ENCODE measurements at regions not wholly inside any gene's neighbourhood (a gene's known extent, or its start where the extent isn't known, plus 50 kb on each side); places are given as distances from the start of the nearest gene placed in this dataset.

GRCh38 chr15:35311615-35312014 is 226.5 kb upstream of the NANOGP8 start:
- Histone ChIP-seq H3K4me1 (ENCODE audit: control insufficient read depth, insufficient read depth, low read depth, low read length) (no peaks in the 10 kb centered on the region), H2BK5ac (ENCODE audit: low read depth, low read length, poor library complexity, severe bottlenecking) (no peak overlapping the region), H3K27ac (ENCODE audit: low read length, poor library complexity, severe bottlenecking) (no peak overlapping the region), H3K36me3 (ENCODE audit: control insufficient read depth in 1 of 2, insufficient read depth in 2 of 2, low read depth in 1 of 2, low read length in 2 of 2) (no peaks in the 10 kb centered on the region), H2BK12ac (ENCODE audit: low read length in 2 of 2) (peak overlapping the region in 1 of 2 experiments; percentile 21), H3K27me3 (ENCODE audit: control insufficient read depth in 1 of 2, insufficient read depth in 1 of 2, low read length in 2 of 2) (no peaks in the 10 kb centered on the region), H2AFZ (ENCODE audit: low read depth, low read length) (no peak overlapping the region), H3K18ac (ENCODE audit: low read depth in 1 of 2, low read length in 2 of 2) (peak overlapping the region in 1 of 2 experiments; percentile 37), H2BK120ac (ENCODE audit: low read depth, low read length) (no peak overlapping the region), H3K4me2 (ENCODE audit: low read length, poor library complexity, severe bottlenecking) (no peak overlapping the region), H3K14ac (ENCODE audit: low read length in 2 of 2) (no peak overlapping the region), H2BK15ac (ENCODE audit: low read depth, poor library complexity, severe bottlenecking) (no peak overlapping the region), H3K4ac (ENCODE audit: low read depth in 1 of 2, low read length in 2 of 2) (no peak overlapping the region), H3K9me3 (ENCODE audit: control insufficient read depth, low read length) (no peaks in the 10 kb centered on the region), H3K4me3 (ENCODE audit: insufficient read depth in 1 of 2, low read depth in 1 of 2, low read length in 2 of 2) (no peak overlapping the region), H3K79me1 (replicated peaks; ENCODE audit: low read length, poor library complexity, severe bottlenecking) (no peaks in the 10 kb centered on the region), H3K9ac (ENCODE audit: low read length) (no peak overlapping the region), H4K8ac (ENCODE audit: low read length) (no peak overlapping the region), H4K91ac (ENCODE audit: low read length) (no peak overlapping the region), H2AK5ac (ENCODE audit: low read length, severe bottlenecking) (no peak overlapping the region), H3K23ac (ENCODE audit: low read length in 2 of 2) (no peak overlapping the region)
- WGBS, result 88% methylated on average over 1 of the region's 3 CpGs
- no peak for DNase-seq

GRCh38 chr15:35309886-35310285 is 224.8 kb upstream of the NANOGP8 start:
- Histone ChIP-seq H3K27ac (ENCODE audit: low read length, poor library complexity, severe bottlenecking) (peak overlapping the region; percentile 32), H2BK12ac (ENCODE audit: low read length in 2 of 2) (no peak overlapping the region), H3K14ac (ENCODE audit: low read length in 2 of 2) (no peak overlapping the region), H2AK5ac (ENCODE audit: low read length, severe bottlenecking) (peak overlapping the region; percentile 51), H3K18ac (ENCODE audit: low read depth in 1 of 2, low read length in 2 of 2) (peak overlapping the region; percentile 38 to 57), H2BK120ac (ENCODE audit: low read depth, low read length) (peak overlapping the region; percentile 57), H2AFZ (ENCODE audit: low read depth, low read length) (no peak overlapping the region), H3K4me2 (ENCODE audit: low read length, poor library complexity, severe bottlenecking) (no peak overlapping the region), H3K9me3 (ENCODE audit: control insufficient read depth, low read length) (no peaks in the 10 kb centered on the region), H3K4ac (ENCODE audit: low read depth in 1 of 2, low read length in 2 of 2) (peak overlapping the region in 1 of 2 experiments; percentile 71), H4K91ac (ENCODE audit: low read length) (no peak overlapping the region), H3K9ac (ENCODE audit: low read length) (peak overlapping the region; percentile 58), H3K36me3 (ENCODE audit: control insufficient read depth in 1 of 2, insufficient read depth in 2 of 2, low read depth in 1 of 2, low read length in 2 of 2) (no peaks in the 10 kb centered on the region), H3K4me3 (ENCODE audit: insufficient read depth in 1 of 2, low read depth in 1 of 2, low read length in 2 of 2) (no peak overlapping the region), H3K27me3 (ENCODE audit: control insufficient read depth in 1 of 2, insufficient read depth in 1 of 2, low read length in 2 of 2) (no peaks in the 10 kb centered on the region), H3K79me1 (replicated peaks; ENCODE audit: low read length, poor library complexity, severe bottlenecking) (no peaks in the 10 kb centered on the region), H3K4me1 (ENCODE audit: control insufficient read depth, insufficient read depth, low read depth, low read length) (no peaks in the 10 kb centered on the region), H2BK15ac (ENCODE audit: low read depth, poor library complexity, severe bottlenecking) (no peak overlapping the region), H4K8ac (ENCODE audit: low read length) (no peak overlapping the region), H2BK5ac (ENCODE audit: low read depth, low read length, poor library complexity, severe bottlenecking) (peak overlapping the region; percentile 25), H3K23ac (ENCODE audit: low read length in 2 of 2) (no peak overlapping the region)
- peak; percentile 21 for DNase-seq
- 35% methylated on average over 3 of the region's 3 CpGs for WGBS

- Histone ChIP-seq H3K79me1 (replicated peaks; ENCODE audit: low read length, poor library complexity, severe bottlenecking) (no peaks in the 10 kb centered on the region), H3K36me3 (ENCODE audit: control insufficient read depth in 1 of 2, insufficient read depth in 2 of 2, low read depth in 1 of 2, low read length in 2 of 2) (no peaks in the 10 kb centered on the region), H3K14ac (ENCODE audit: low read length in 2 of 2) (no peak overlapping the region)
Measured at GRCh38 chr15:35308802-35309201, 223.7 kb upstream of the NANOGP8 start.

GRCh38 chr15:35307676-35308075 is 222.6 kb upstream of the NANOGP8 start:
- Histone ChIP-seq H3K9ac (ENCODE audit: low read length) (no peak overlapping the region), H3K23ac (ENCODE audit: low read length in 2 of 2) (no peak overlapping the region), H3K9me3 (ENCODE audit: control insufficient read depth, low read length) (no peaks in the 10 kb centered on the region), H2AFZ (ENCODE audit: low read depth, low read length) (no peak overlapping the region), H3K4me2 (ENCODE audit: low read length, poor library complexity, severe bottlenecking) (no peak overlapping the region), H3K18ac (ENCODE audit: low read depth in 1 of 2, low read length in 2 of 2) (peak overlapping the region in 1 of 2 experiments; percentile 68), H3K4me1 (ENCODE audit: control insufficient read depth, insufficient read depth, low read depth, low read length) (no peaks in the 10 kb centered on the region), H3K4ac (ENCODE audit: low read depth in 1 of 2, low read length in 2 of 2) (no peak overlapping the region), H2BK5ac (ENCODE audit: low read depth, low read length, poor library complexity, severe bottlenecking) (no peak overlapping the region), H3K27me3 (ENCODE audit: control insufficient read depth in 1 of 2, insufficient read depth in 1 of 2, low read length in 2 of 2) (no peaks in the 10 kb centered on the region), H3K14ac (ENCODE audit: low read length in 2 of 2) (no peak overlapping the region), H3K4me3 (ENCODE audit: insufficient read depth in 1 of 2, low read depth in 1 of 2, low read length in 2 of 2) (no peak overlapping the region), H2BK15ac (ENCODE audit: low read depth, poor library complexity, severe bottlenecking) (no peak overlapping the region), H4K91ac (ENCODE audit: low read length) (no peak overlapping the region), H3K27ac (ENCODE audit: low read length, poor library complexity, severe bottlenecking) (peak overlapping the region; percentile 16), H3K36me3 (ENCODE audit: control insufficient read depth in 1 of 2, insufficient read depth in 2 of 2, low read depth in 1 of 2, low read length in 2 of 2) (no peaks in the 10 kb centered on the region), H3K79me1 (replicated peaks; ENCODE audit: low read length, poor library complexity, severe bottlenecking) (no peaks in the 10 kb centered on the region), H2BK120ac (ENCODE audit: low read depth, low read length) (no peak overlapping the region), H4K8ac (ENCODE audit: low read length) (no peak overlapping the region), H2BK12ac (ENCODE audit: low read length in 2 of 2) (no peak overlapping the region), H2AK5ac (ENCODE audit: low read length, severe bottlenecking) (no peak overlapping the region)
- WGBS, result 100% methylated on average over 1 of the region's 1 CpG
- DNase-seq, result no peak

More at GRCh38 chr15:35308802-35309201, 223.7 kb upstream of the NANOGP8 start:
- H3K4me1 ChIP-seq (ENCODE audit: control insufficient read depth, insufficient read depth, low read depth, low read length), result no peaks in the 10 kb centered on the region
- H2BK5ac ChIP-seq (ENCODE audit: low read depth, low read length, poor library complexity, severe bottlenecking), result no peak overlapping the region
- peak; percentile 89 for DNase-seq
- H2BK120ac ChIP-seq (ENCODE audit: low read depth, low read length), result no peak overlapping the region
- H3K9me3 ChIP-seq (ENCODE audit: control insufficient read depth, low read length), result no peaks in the 10 kb centered on the region
- H3K4ac ChIP-seq (ENCODE audit: low read depth in 1 of 2, low read length in 2 of 2), result no peak overlapping the region
- no peak overlapping the region for H2AK5ac ChIP-seq (ENCODE audit: low read length, severe bottlenecking)
- no peak overlapping the region for H3K4me3 ChIP-seq (ENCODE audit: insufficient read depth in 1 of 2, low read depth in 1 of 2, low read length in 2 of 2)
- no peak overlapping the region for H3K23ac ChIP-seq (ENCODE audit: low read length in 2 of 2)
- H3K9ac ChIP-seq (ENCODE audit: low read length), result peak overlapping the region; percentile 58
- no peak overlapping the region for H2BK15ac ChIP-seq (ENCODE audit: low read depth, poor library complexity, severe bottlenecking)
- no peak overlapping the region for H2BK12ac ChIP-seq (ENCODE audit: low read length in 2 of 2)
- no peak overlapping the region for H3K18ac ChIP-seq (ENCODE audit: low read depth in 1 of 2, low read length in 2 of 2)
- no peaks in the 10 kb centered on the region for H3K27me3 ChIP-seq (ENCODE audit: control insufficient read depth in 1 of 2, insufficient read depth in 1 of 2, low read length in 2 of 2)
- WGBS, result 0% methylated on average over 1 of the region's 2 CpGs
- no peak overlapping the region for H3K4me2 ChIP-seq (ENCODE audit: low read length, poor library complexity, severe bottlenecking)
- H3K27ac ChIP-seq (ENCODE audit: low read length, poor library complexity, severe bottlenecking), result no peak overlapping the region
- no peak overlapping the region for H4K8ac ChIP-seq (ENCODE audit: low read length)
- no peak overlapping the region for H4K91ac ChIP-seq (ENCODE audit: low read length)
- no peak overlapping the region for H2AFZ ChIP-seq (ENCODE audit: low read depth, low read length)
